ENCODE measurements at regions not wholly inside any gene's neighbourhood (a gene's known extent, or its start where the extent isn't known, plus 50 kb on each side); places are given as distances from the start of the nearest gene placed in this dataset.
"Not testable (repeated sequence)": the region's sequence is repeated elsewhere in the genome, so short reads cannot be mapped to it uniquely, and the experiment has no call there.

- not testable (repeated sequence) for TF ChIP-seq POLR2A, CTCF (IDR thresholded peaks at IDR 0.05)
Observed at GRCh38 chr20:25771818-25772217, 75.2 kb upstream of the ZNF337 start.

Data from Peyer's patch (tissue), 4 donors.